H1 (cell line): ENCODE measurements at regions not wholly inside any gene's neighbourhood (a gene's known extent, or its start where the extent isn't known, plus 50 kb on each side); places are given as distances from the start of the nearest gene placed in this dataset.

Experiments
- ATF2 ChIP-seq: IDR thresholded peaks from 2 replicates; pipeline ENCODE4 v1.6.1; 2012; ENCODE audit warnings: low read length, inconsistent platforms

GRCh38 chr2:138107288-138107687 lies 143.0 kb downstream of the HNMT start (continued):
- TF ChIP-seq ATF2 = no peak
